Heart right ventricle (tissue), 16 donors: ENCODE measurements at regions not wholly inside any gene's neighbourhood (a gene's known extent, or its start where the extent isn't known, plus 50 kb on each side); places are given as distances from the start of the nearest gene placed in this dataset.
A peak's percentile ranks its signal among the peaks of the same experiment; 100 is the strongest.

Experiments used
- ATAC-seq, 8 donors: fragments of 200-7000 bp; cut with Tn5 transposase; one replicate each; pipeline ENCODE4 v1.9.1; 2020; ENCODE audit warnings: mild to moderate bottlenecking in 8 of 8, moderate library complexity in 8 of 8, moderate number of reproducible peaks in 1 of 8
- DNase-seq, 2 donors: peaks; one replicate each; pipeline ENCODE4 v3.0.0-alpha.2; 2020
- H3K27ac ChIP-seq, 10 donors: fragments of 200-600 bp; sonication (generic) in 2 of 10; one replicate each; pipeline versions ENCODE4 v1.5.0 to v1.8.0; 2020 to 2022; ENCODE audit warnings: mild to moderate bottlenecking in 3 of 10
- H3K27me3 ChIP-seq, 7 donors: fragments of 200-600 bp; one replicate each; pipeline ENCODE4 v1.8.0; 2021 to 2022; ENCODE audit warnings: mild to moderate bottlenecking in 2 of 7
- H3K36me3 ChIP-seq, 9 donors: fragments of 200-600 bp; sonication (generic) in 1 of 9; one replicate each; pipeline versions ENCODE4 v1.5.0 to v1.8.0; 2020 to 2022; ENCODE audit warnings: mild to moderate bottlenecking in 2 of 9
- H3K4me1 ChIP-seq, 9 donors: fragments of 200-600 bp; sonication (generic) in 1 of 9; one replicate each; pipeline versions ENCODE4 v1.5.0 to v1.8.0; 2020 to 2022; ENCODE audit warnings: mild to moderate bottlenecking in 4 of 9
- H3K4me3 ChIP-seq, 10 donors: fragments of 200-600 bp; sonication (generic) in 2 of 10; one replicate each; pipeline versions ENCODE4 v1.5.0 to v1.8.0; 2020 to 2022; ENCODE audit warnings: mild to moderate bottlenecking in 7 of 10, moderate library complexity in 2 of 10
- H3K9me3 ChIP-seq, 11 donors: fragments of 200-600 bp in 10 of 11; sonication (generic) in 2 of 11; one replicate each; pipeline versions ENCODE4 v1.5.0 to v1.8.0; 2013 to 2022; ENCODE audit warnings: mild to moderate bottlenecking in 2 of 11, control low read depth in 1 of 11, moderate library complexity in 1 of 11
- CTCF ChIP-seq, 9 donors: fragments of 200-600 bp; sonication (generic) in 2 of 9; IDR thresholded peaks; one replicate each; pipeline versions ENCODE4 v1.5.0 to v1.8.0; 2021 to 2022; ENCODE audit warnings: antibody characterized with exemption in 9 of 9, mild to moderate bottlenecking in 5 of 9, moderate library complexity in 1 of 9
- WGBS, 2 donors: extraction: QIAGEN DNeasy Blood & Tissue Kit; methylation state at CpG; one replicate each; pipeline ENCODE4 v1.1.7; 2013; ENCODE audit warnings: inconsistent platforms in 1 of 2; 5-methylcytosine and 5-hydroxymethylcytosine counted together
- intact Hi-C, 10 donors: fragments of 100-400 bp; cut with DNase I; formaldehyde crosslinking; loops; one replicate each; pipeline versions ENCODE4 v1.11.1 to v1.14.2; 2022
- donor health status: Arrhythmogenic right ventricular cardiomyopathy.
- donor health status: ischemic (EF 13 %, LVEDD 7.1; RV severe dilation, severe dysfunction).
- donor health status: healthy with polysubstance abuse.
- donor health status: DM: no; HTN: yes; CAD: no.
- donor health status: DM: no; HTN: no; CAD: no.
- donor health status: ischemic (EF 25% LVEDD 6.9; RV normal size, moderate dysfunction).
- donor health status: ischemic (EF 25% LVEDD 5.7; RV mildly dilated, moderate dysfunction).
- donor health status: healthy.
- donor health status: DM: yes; HTN: yes; CAD: no.
- donor health status: Ischemic cardiomyopathy.
- donor health status: ischemic (EF 35%, LVEDD 5.7; RV mildly dilated, moderate dysfunction).
- donor health status: nonischemic (EF 11% LVEDD 7.7; RV severe dilation, severe dysfunction).
- donor health status: DM: yes; HTN: yes; CAD: no.
- donor health status: PGD.
- donor health status: ischemic (EF 29% LVEDD 5.4; RV normal size, mild dysfunction).
- donor health status: nonischemic (EF 23%, LVEDD 6.1; RV moderate dilation, normal function).

- Histone ChIP-seq H3K36me3 (no peaks in the 10 kb centered on the region), H3K4me1 (peaks cover 0 to 3% (median 0%) of the 10 kb centered on the region in 9 donors), H3K9me3 (no peaks in the 10 kb centered on the region), H3K27ac (no peak overlapping the region), H3K4me3 (no peak overlapping the region), H3K27me3 (peaks cover 0 to 3% (median 0%) of the 10 kb centered on the region in 7 donors)
- intact Hi-C loops = no loop called here
- ATAC-seq (no peak), DNase-seq (no peak)
- 71 to 80% methylated on average over 4 of the region's 4 CpGs for WGBS, 2 donors
- TF ChIP-seq CTCF (IDR thresholded peaks at IDR 0.05) = no peak
Observed at GRCh38 chr11:87879118-87879517, 296.1 kb downstream of the RAB38 start.

GRCh38 chr11:87878373-87878825 is 296.8 kb downstream of the RAB38 start:
- Histone ChIP-seq H3K9me3 (no peaks in the 10 kb centered on the region), H3K27ac (no peak overlapping the region), H3K36me3 (no peaks in the 10 kb centered on the region), H3K4me3 (no peak overlapping the region), H3K27me3 (no peaks in the 10 kb centered on the region), H3K4me1 (peaks cover 0 to 3% (median 0%) of the 10 kb centered on the region in 9 donors)
- DNase-seq (no peak), ATAC-seq (no peak)
- peak in 6 of 9 donors; percentile 13 to 49 (median 32) for TF ChIP-seq CTCF (IDR thresholded peaks at IDR 0.05)
- intact Hi-C loops = no loop called here
- WGBS, 2 donors = 39 to 43% methylated on average over 2 of the region's 2 CpGs

- Histone ChIP-seq H3K9me3 (no peaks in the 10 kb centered on the region), H3K4me1 (no peaks in the 10 kb centered on the region), H3K27me3 (no peaks in the 10 kb centered on the region), H3K4me3 (no peak overlapping the region), H3K36me3 (no peaks in the 10 kb centered on the region), H3K27ac (no peak overlapping the region)
- TF ChIP-seq CTCF (IDR thresholded peaks at IDR 0.05) = no peak
- WGBS, 2 donors = 58 to 72% methylated on average over 2 of the region's 2 CpGs
- ATAC-seq (no peak), DNase-seq (no peak)
- intact Hi-C loops = no loop called here
Observed at GRCh38 chr11:87871056-87871455, 304.2 kb downstream of the RAB38 start.

- no peak for DNase-seq
- WGBS, 2 donors = 75 to 88% methylated on average over 2 of the region's 2 CpGs
- intact Hi-C loops = no loop called here
- no peak for ATAC-seq
- Histone ChIP-seq H3K36me3 (no peaks in the 10 kb centered on the region), H3K4me1 (no peaks in the 10 kb centered on the region), H3K27me3 (no peaks in the 10 kb centered on the region), H3K27ac (no peak overlapping the region), H3K4me3 (no peak overlapping the region), H3K9me3 (no peaks in the 10 kb centered on the region)
- no peak for TF ChIP-seq CTCF (IDR thresholded peaks at IDR 0.05)
Observed at GRCh38 chr11:87870086-87870485, 305.2 kb downstream of the RAB38 start.
